Fibroblast of pulmonary artery (primary cell): ENCODE measurements at regions not wholly inside any gene's neighbourhood (a gene's known extent, or its start where the extent isn't known, plus 50 kb on each side); places are given as distances from the start of the nearest gene placed in this dataset.

ENCODE experiments used
- DNase-seq: peaks from one replicate; pipeline ENCODE4 v3.0.0-alpha.2; 2010; ENCODE audit warnings: low read depth
- H3K4me3 ChIP-seq: replicated peaks from 2 replicates; pipeline ENCODE4 v1.5.1; 2011; ENCODE audit warnings: low read depth, mild to moderate bottlenecking, control low read depth, low read length, moderate library complexity
- CTCF ChIP-seq: IDR thresholded peaks from 2 replicates; pipeline ENCODE4 v1.5.1; 2011; ENCODE audit warnings: mild to moderate bottlenecking, control low read depth, low read length, inconsistent platforms; ENCODE audit errors: missing control alignments

- DNase-seq = no peak
- H3K4me3 ChIP-seq = no peak overlapping the region
- TF ChIP-seq CTCF = no peak
These were observed 1359.0 kb upstream of the ADGRL4 start for GRCh38 chr1:80365359-80366021.

GRCh38 chr1:80363689-80364475 lies 1357.4 kb upstream of the ADGRL4 start:
- DNase-seq = no peak
- TF ChIP-seq CTCF = no peak
- no peak overlapping the region for H3K4me3 ChIP-seq

- no peak for DNase-seq
- TF ChIP-seq CTCF = no peak
- no peak overlapping the region for H3K4me3 ChIP-seq
These were observed 1353.1 kb upstream of the ADGRL4 start for GRCh38 chr1:80359666-80360065.

- H3K4me3 ChIP-seq = no peak overlapping the region
- no peak for DNase-seq
- TF ChIP-seq CTCF = no peak
These were observed 1342.7 kb upstream of the ADGRL4 start for GRCh38 chr1:80349218-80349617.

GRCh38 chr1:80341021-80341420 lies 1334.5 kb upstream of the ADGRL4 start:
- H3K4me3 ChIP-seq = no peak overlapping the region
- TF ChIP-seq CTCF = no peak
- peak; percentile 4 for DNase-seq

- TF ChIP-seq CTCF = no peak
- DNase-seq = no peak
These were observed 1311.6 kb upstream of the ADGRL4 start for GRCh38 chr1:80318108-80318507.

More at GRCh38 chr1:80318108-80318507, 1311.6 kb upstream of the ADGRL4 start:
- H3K4me3 ChIP-seq = no peak overlapping the region
